ENCODE measurements at regions not wholly inside any gene's neighbourhood (a gene's known extent, or its start where the extent isn't known, plus 50 kb on each side); places are given as distances from the start of the nearest gene placed in this dataset.

DNA sequence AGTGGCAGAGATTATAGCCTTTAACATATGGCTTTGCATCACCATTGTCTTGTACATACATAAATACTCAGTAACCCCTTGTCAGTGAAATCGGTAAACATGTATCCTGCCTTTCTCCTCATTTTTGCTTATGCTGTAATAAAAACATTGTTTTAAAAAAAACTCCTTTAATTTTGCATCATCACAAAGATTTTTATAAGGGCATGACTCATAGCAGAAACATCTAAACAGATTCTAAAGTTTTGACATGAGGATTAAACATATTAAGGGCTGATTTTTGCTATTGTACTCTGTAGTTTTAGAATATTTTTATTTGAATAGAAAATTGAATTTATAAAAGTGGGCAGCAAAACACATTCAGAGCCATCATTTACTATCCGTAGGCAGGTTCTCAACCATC lies 275.9 kb downstream of the ZIC4 start:
- TF ChIP-seq, protein P1, sequence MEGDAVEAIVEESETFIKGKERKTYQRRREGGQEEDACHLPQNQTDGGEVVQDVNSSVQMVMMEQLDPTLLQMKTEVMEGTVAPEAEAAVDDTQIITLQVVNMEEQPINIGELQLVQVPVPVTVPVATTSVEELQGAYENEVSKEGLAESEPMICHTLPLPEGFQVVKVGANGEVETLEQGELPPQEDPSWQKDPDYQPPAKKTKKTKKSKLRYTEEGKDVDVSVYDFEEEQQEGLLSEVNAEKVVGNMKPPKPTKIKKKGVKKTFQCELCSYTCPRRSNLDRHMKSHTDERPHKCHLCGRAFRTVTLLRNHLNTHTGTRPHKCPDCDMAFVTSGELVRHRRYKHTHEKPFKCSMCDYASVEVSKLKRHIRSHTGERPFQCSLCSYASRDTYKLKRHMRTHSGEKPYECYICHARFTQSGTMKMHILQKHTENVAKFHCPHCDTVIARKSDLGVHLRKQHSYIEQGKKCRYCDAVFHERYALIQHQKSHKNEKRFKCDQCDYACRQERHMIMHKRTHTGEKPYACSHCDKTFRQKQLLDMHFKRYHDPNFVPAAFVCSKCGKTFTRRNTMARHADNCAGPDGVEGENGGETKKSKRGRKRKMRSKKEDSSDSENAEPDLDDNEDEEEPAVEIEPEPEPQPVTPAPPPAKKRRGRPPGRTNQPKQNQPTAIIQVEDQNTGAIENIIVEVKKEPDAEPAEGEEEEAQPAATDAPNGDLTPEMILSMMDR (IDR thresholded peaks at IDR 0.05) = no peak
- TF ChIP-seq POLR2A (IDR thresholded peaks at IDR 0.05) = no peak
